Nucleus accumbens (tissue), 56 donors: ENCODE measurements at regions not wholly inside any gene's neighbourhood (a gene's known extent, or its start where the extent isn't known, plus 50 kb on each side); places are given as distances from the start of the nearest gene placed in this dataset.
"Not testable (repeated sequence)": the region's sequence is repeated elsewhere in the genome, so short reads cannot be mapped to it uniquely, and the experiment has no call there.

Experiments
- DNase-seq, 56 donors: peaks; one replicate each; lab custom pipeline; 2025; lab: John Stamatoyannopoulos, UW

DNA sequence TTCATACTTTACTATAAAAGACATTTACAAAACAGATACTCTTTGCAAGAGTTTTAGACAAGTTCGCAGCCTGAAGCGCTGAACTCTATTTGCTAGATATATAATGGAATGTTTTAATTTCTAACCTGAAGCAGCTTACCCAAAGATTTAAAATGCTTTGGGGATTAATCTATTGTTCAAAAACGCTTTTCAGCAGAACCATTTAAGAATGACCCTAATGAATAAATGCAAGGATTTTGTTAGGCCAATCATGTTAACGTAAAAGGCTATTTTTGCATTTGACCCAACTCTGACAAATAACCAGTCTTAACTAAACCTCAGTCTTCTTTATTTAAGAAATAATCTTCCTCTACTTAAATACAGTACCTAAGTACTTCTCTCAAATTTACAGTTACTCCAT lies 406.7 kb upstream of the POT1 start:
- no peak for DNase-seq

DNA sequence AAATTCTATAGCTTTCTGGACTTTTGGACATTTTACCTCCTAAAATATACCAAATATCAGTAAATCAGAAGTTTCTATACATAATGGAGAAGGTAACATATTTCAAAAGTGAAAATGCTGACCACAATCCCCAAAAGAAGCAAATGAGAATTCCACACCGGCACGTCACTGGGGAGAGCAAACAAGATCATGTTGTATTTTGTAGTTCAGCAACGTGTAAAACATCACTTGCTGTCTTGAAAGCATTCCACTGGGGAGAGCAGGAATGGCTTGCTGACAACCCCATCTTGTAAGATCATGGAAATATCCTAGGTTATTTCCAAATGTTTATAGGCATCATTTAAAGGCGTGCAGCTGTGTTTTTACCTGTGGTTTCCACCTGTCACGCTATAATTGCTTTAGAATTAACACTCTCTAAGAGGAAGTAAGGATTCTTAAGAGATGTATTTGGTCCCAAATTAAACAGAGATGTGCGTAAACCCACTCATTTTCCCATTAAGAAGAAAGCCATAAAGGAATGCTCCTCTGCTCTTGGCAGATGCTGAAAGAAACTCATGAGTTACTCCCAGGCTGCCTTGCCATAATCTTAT lies 397.1 kb upstream of the POT1 start:
- DNase-seq: no peak

- peak in 14 of 56 donors; percentile 1 to 17 (median 4) for DNase-seq
Measured at GRCh38 chr7:125316466-125316865, 386.8 kb upstream of the POT1 start.

- no peak for DNase-seq
Measured at GRCh38 chr7:125299003-125299765, 369.6 kb upstream of the POT1 start.

GRCh38 chr7:125279961-125280360 lies 350.3 kb upstream of the POT1 start:
- no peak for DNase-seq

DNA sequence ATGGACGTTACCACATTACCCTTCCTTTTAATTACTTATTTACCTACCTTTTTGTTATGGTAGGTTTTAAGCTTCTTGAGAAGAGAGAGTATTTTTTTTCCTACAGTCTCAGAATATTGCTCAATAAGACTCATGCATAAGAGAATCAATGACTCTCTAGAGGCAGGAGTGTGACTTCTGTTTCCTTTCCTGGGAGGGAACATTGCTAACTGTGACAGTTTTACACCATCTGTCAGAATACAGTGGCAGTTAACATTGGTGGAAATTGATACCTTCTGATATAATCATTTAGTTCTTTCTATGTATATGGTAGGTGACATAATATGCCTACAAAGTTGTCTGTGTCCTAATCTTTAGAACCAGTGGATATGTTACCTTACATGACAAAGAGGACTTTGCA lies 348.7 kb upstream of the POT1 start:
- DNase-seq: no peak

GRCh38 chr7:125274742-125275141 lies 345.1 kb upstream of the POT1 start:
- not testable (repeated sequence) for DNase-seq

DNA sequence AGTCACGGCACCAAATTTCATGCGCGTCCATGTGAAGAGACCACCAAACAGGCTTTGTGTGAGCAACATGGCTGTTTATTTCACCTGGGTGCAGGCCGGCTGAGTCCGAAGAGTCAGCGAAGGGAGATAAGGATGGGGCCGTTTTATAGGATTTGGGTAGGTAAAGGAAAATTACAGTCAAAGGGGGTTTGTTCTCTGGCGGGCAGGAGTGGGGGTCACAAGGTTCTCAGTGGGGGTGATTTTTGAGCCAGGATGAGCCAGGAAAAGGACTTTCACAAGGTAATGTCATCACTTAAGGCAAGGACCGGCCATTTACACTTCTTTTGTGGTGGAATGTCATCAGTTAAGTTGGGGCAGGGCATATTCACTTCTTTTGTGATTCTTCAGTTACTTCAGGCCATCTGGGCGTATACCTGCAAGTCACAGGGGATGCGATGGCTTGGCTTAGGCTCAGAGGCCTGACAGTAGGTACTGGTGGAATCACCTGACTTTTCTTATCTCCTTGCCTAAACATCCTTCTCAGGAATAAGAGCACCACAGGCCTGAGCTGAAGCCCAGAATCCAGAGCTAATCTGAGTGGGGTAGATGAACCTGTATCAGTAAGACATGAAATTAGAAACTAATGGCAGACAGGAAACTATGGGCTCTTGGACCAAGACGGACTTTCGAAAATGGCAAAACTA lies 334.7 kb upstream of the POT1 start:
- DNase-seq: not testable (repeated sequence)

DNA sequence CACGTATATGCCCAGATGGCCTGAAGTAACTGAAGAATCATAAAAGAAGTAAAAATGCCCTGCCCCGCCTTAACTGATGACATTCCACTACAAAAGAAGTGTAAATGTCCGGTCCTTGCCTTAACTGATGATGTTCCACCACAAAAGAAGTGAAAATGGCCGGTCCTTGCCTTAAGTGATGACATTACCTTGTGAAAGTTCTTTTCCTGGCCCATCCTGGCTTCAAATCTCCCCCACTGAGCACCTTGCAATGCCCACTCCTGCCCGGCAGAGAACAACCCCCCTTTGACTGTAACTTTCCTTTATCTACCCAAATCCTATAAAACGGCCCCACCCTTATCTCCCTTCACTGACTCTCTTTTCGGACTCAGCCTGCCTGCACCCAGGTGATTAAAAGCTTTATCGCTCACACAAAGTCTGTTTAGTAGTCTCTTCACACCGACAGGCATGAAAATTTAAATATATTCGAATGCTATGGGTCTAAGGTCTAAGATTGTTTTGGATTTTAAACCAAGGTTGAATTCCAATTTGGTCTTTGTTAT lies 329.3 kb upstream of the POT1 start:
- DNase-seq: not testable (repeated sequence)

- DNase-seq: no peak
Measured at GRCh38 chr7:125257617-125258016, 328.0 kb upstream of the POT1 start.

- no peak for DNase-seq
Measured at GRCh38 chr7:125256446-125256845, 326.8 kb upstream of the POT1 start.

DNA sequence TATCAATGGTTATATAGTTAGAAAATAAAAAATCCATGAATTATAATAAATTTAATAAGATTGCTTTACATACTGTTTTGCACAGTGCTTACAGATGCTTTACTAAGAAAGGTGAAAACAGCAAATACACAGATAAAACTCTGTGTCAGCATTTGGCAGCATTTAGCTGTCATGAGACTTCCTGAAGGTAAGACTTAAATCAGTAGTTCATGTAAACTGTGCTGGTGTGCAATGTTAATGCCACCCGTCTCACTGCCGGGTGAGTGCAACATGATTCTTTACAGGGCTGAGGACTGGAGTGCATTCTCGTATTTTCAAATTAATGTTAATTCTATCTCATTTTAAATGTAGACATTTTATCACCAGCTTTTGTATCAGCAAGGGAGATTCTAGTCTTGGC lies 326.2 kb upstream of the POT1 start:
- DNase-seq: no peak

DNA sequence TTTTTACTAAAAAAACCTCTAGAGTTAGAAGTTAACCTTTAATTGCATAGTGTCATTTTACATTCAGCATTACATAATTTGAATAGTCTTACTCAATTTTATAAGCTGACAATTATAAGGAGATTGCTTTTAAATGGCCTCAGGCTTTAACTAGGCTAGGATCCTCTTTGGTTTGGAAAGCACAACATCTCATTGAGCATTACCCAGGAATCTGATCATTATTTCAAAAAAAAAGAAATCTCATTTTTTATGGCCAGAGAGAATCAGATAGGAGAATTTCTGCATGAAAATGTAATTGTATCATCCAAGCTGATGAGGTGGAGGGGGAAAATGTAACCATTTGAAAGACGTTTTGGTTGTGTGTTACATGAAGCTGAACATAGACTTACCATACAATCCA lies 324.9 kb upstream of the POT1 start:
- no peak for DNase-seq

DNA sequence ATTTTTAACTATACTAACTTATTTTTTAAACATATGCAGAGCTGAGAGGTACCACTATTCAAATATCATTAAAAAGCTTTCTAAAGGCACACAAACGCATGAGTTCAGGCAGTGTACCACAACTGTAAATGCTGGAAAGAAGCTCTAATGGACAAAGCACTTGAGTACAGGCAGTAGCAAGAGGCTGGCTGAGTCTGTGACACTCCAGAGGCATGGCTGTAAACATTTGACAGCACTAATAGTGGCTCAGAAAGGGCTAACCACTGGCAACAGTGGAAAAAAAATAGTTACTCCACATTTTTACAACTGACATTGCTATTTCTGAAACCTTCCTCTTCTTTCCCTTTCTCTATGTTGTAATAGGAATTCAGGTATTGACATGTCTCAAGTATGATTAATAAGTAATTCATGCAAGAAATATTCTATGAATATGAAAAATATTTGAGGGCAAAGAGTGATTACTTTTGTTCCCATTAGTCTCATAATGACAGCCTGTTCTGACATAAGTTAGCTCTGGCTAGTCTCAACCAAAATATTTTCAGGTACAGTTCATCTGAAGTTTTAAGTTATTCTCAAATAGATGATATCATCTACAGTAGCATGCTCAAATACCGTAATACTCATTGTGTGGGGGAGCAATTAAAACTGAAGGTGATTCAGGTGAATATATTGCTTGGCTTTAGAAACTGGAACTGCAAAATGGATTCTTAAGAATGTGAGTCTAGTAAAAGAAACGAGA lies 324.0 kb upstream of the POT1 start:
- no peak for DNase-seq

DNA sequence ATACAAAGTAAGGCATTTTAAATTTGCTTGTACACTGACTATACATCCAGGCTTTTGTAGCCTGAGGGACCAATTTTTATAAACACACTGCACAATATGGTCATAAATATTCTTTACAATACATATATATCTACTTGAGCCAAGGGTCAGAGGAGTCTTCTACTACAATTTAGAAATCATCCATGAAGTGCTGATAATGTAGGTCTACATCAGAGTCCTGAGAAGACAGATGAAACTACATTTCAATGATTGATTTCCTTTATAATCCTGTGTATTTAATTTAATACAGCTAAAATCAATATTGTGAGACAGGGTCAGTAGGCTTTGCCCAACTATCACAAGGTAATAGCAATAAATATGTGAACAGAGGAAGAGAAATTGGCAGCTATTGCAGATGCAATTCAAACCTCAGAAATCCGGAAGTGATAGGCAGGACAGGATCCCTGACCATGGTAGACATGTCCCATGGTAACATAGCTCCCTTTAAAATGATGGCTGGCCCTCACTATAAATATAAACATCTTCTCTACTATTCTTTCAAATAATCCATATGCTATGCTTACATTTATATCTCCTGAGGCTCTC lies 318.0 kb upstream of the POT1 start:
- DNase-seq: no peak

GRCh38 chr7:125246706-125247105 lies 317.1 kb upstream of the POT1 start:
- no peak for DNase-seq

DNA sequence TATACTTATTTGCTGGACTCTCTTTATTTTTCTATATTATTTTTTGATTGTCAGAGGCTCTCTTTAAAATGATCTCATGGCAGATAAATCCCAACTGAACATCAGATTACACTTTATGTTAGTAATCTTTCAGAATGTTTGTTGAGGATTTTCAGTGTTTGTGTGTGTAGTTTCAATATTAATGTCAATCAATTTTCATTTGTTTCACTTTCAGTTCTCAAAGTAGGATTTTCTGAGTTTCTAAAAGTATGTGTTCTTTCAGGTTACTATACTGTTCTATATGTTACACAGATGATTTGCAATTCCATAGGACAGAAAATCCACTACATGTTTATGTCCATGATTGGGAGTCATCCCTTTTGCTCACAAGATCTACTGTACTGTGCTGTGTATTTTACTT lies 311.9 kb upstream of the POT1 start:
- DNase-seq: no peak

DNA sequence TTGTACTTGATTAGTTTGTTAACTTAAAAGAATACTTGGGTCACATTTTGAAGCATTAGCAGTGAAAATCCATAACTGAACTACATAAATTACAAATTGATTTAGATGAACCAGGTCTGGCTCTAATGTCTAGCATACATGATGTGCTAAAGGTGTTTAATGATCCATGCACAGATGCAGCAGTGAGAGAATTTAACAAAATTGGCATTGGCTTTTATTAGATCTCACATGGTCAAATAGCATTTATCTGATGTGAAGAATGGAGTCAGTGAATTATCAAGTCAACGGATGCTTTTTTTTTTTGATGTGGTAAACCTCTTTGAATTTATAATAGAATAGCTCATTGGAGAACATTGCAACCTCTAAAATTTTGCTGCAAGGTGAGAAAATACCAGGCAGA lies 293.0 kb upstream of the POT1 start:
- DNase-seq: no peak

GRCh38 chr7:125218076-125218475 lies 288.5 kb upstream of the POT1 start:
- no peak for DNase-seq

GRCh38 chr7:125201002-125201401 lies 271.4 kb upstream of the POT1 start:
- DNase-seq: no peak
